ENCODE measurements at regions not wholly inside any gene's neighbourhood (a gene's known extent, or its start where the extent isn't known, plus 50 kb on each side); places are given as distances from the start of the nearest gene placed in this dataset.

- H3K4me1 ChIP-seq, result no peaks in the 10 kb centered on the region
- no peaks in the 10 kb centered on the region for H3K27me3 ChIP-seq
- no peak overlapping the region for H3K27ac ChIP-seq
- no peaks in the 10 kb centered on the region for H3K36me3 ChIP-seq
- ATAC-seq (no peak), DNase-seq (no peak)
- intact Hi-C loops (cut with DNase I), result no loop called here
- WGBS, 2 donors, result 52 to 65% methylated on average over 2 of the region's 2 CpGs
- TF ChIP-seq CTCF (IDR thresholded peaks at IDR 0.05), result no peak
- no peak overlapping the region for H3K4me3 ChIP-seq
- no peaks in the 10 kb centered on the region for H3K9me3 ChIP-seq
Measured at GRCh38 chr5:83848941-83849340, 128.3 kb upstream of the HAPLN1 start.

GRCh38 chr5:83846624-83847350 is 126.1 kb upstream of the HAPLN1 start:
- no peak for TF ChIP-seq CTCF (IDR thresholded peaks at IDR 0.05)
- WGBS, 2 donors, result 70 to 74% methylated on average over 3 of the region's 3 CpGs
- intact Hi-C loops (cut with DNase I), result no loop called here
- no peaks in the 10 kb centered on the region for H3K9me3 ChIP-seq
- ATAC-seq (no peak), DNase-seq (no peak)
- no peaks in the 10 kb centered on the region for H3K36me3 ChIP-seq
- no peaks in the 10 kb centered on the region for H3K27me3 ChIP-seq
- H3K27ac ChIP-seq, result no peak overlapping the region
- H3K4me3 ChIP-seq, result no peak overlapping the region
- no peaks in the 10 kb centered on the region for H3K4me1 ChIP-seq

GRCh38 chr5:83844449-83845068 is 123.9 kb upstream of the HAPLN1 start:
- H3K4me3 ChIP-seq, result no peak overlapping the region
- H3K27me3 ChIP-seq, result no peaks in the 10 kb centered on the region
- intact Hi-C loops (cut with DNase I), result loop anchor here in 1 of 10 donors (5.0 kb wide), 1 partner anchor 1393 kb away; no protein-coding TSS in a partner anchor
- H3K9me3 ChIP-seq, result no peaks in the 10 kb centered on the region
- ATAC-seq (peak in 1 of 8 donors; percentile 80), DNase-seq (no peak)
- no peaks in the 10 kb centered on the region for H3K36me3 ChIP-seq
- H3K27ac ChIP-seq, result no peak overlapping the region
- no peaks in the 10 kb centered on the region for H3K4me1 ChIP-seq
- TF ChIP-seq CTCF (IDR thresholded peaks at IDR 0.05), result no peak
- WGBS, 2 donors, result 74 to 81% methylated on average over 7 of the region's 7 CpGs

GRCh38 chr5:83839788-83840187 is 119.1 kb upstream of the HAPLN1 start:
- H3K27me3 ChIP-seq, result no peaks in the 10 kb centered on the region
- no peaks in the 10 kb centered on the region for H3K36me3 ChIP-seq
- no peak overlapping the region for H3K4me3 ChIP-seq
- no peaks in the 10 kb centered on the region for H3K4me1 ChIP-seq
- no peak overlapping the region for H3K27ac ChIP-seq
- intact Hi-C loops (cut with DNase I), result loop anchor here in 1 of 10 donors (5.0 kb wide), 1 partner anchor 1398 kb away; no protein-coding TSS in a partner anchor
- TF ChIP-seq CTCF (IDR thresholded peaks at IDR 0.05), result no peak
- no peak for ATAC-seq
- WGBS, 2 donors, result 98 to 99% methylated on average over 3 of the region's 3 CpGs
- DNase-seq, result no peak
- H3K9me3 ChIP-seq, result no peaks in the 10 kb centered on the region

Measured in heart right ventricle (tissue), 16 donors.